Spleen (tissue), 7 donors: ENCODE measurements at regions not wholly inside any gene's neighbourhood (a gene's known extent, or its start where the extent isn't known, plus 50 kb on each side); places are given as distances from the start of the nearest gene placed in this dataset.

Experiments
- CTCF ChIP-seq, 11 experiments: fragments of 200-600 bp in 7 of 11; fragments of 450-650 bp in 4 of 11; sonication (generic) in 4 of 11; IDR thresholded peaks in 8 of 11; conservative IDR thresholded peaks in 3 of 11; 1 replicate in 7 of 11; 2 replicates in 4 of 11; pipeline versions ENCODE4 v1.4.0 to v1.8.0; 2016 to 2021; ENCODE audit warnings: antibody characterized with exemption in 11 of 11, inconsistent platforms in 4 of 11, mild to moderate bottlenecking in 1 of 11
- POLR2A ChIP-seq, 3 donors: fragments of 450-650 bp; IDR thresholded peaks; one replicate each; pipeline ENCODE4 v1.5.1; 2017; ENCODE audit warnings: antibody characterized with exemption in 3 of 3, mild to moderate bottlenecking in 1 of 3
- POLR2AphosphoS5 ChIP-seq, 3 donors: sonication (generic); formaldehyde crosslinking; IDR thresholded peaks; one replicate each; pipeline ENCODE4 v1.5.1; 2017; ENCODE audit warnings: antibody characterized with exemption in 3 of 3
- donor health status: DM: no; HTN: no; CAD: no; lungs with moderate emphysema.
- donor health status: DM: no; HTN: no; CAD: no.
- donor health status: DM: no; HTN: no; CAD: no.

GRCh38 chr5:158154226-158155005, 295.5 kb upstream of the CLINT1 start:
- TF ChIP-seq CTCF (IDR thresholded peaks at IDR 0.05 in 8 of 11, conservative IDR thresholded peaks at IDR 0.05 in 3 of 11) (no peak), POLR2AphosphoS5 (IDR thresholded peaks at IDR 0.05) (no peak), POLR2A (IDR thresholded peaks at IDR 0.05) (no peak)
